Right lobe of liver (tissue), 4 donors: ENCODE measurements at regions not wholly inside any gene's neighbourhood (a gene's known extent, or its start where the extent isn't known, plus 50 kb on each side); places are given as distances from the start of the nearest gene placed in this dataset.

Source experiments
- CTCF ChIP-seq, 4 donors: fragments of 200-600 bp in 3 of 4; fragments of 450-650 bp in 1 of 4; IDR thresholded peaks; one replicate each; pipeline versions ENCODE4 v1.5.1 to v1.8.0; 2016 to 2022; ENCODE audit warnings: antibody characterized with exemption in 4 of 4, mild to moderate bottlenecking in 2 of 4
- POLR2A ChIP-seq: fragments of 450-650 bp; IDR thresholded peaks from one replicate; pipeline ENCODE4 v1.6.1; 2017; ENCODE audit warnings: antibody characterized with exemption, mild to moderate bottlenecking
- donor health status: DM: no; HTN: no; CAD: no.
- donor health status: DM: no; HTN: no; CAD: no.
- donor health status: DM: no; HTN: yes; CAD: no.

- TF ChIP-seq CTCF (IDR thresholded peaks at IDR 0.05): no peak
- no peak for TF ChIP-seq POLR2A
These were observed 137.4 kb downstream of the ZNF326 start for GRCh38 chr1:90132306-90132705.
